ENCODE measurements at regions not wholly inside any gene's neighbourhood (a gene's known extent, or its start where the extent isn't known, plus 50 kb on each side); places are given as distances from the start of the nearest gene placed in this dataset.

DNA sequence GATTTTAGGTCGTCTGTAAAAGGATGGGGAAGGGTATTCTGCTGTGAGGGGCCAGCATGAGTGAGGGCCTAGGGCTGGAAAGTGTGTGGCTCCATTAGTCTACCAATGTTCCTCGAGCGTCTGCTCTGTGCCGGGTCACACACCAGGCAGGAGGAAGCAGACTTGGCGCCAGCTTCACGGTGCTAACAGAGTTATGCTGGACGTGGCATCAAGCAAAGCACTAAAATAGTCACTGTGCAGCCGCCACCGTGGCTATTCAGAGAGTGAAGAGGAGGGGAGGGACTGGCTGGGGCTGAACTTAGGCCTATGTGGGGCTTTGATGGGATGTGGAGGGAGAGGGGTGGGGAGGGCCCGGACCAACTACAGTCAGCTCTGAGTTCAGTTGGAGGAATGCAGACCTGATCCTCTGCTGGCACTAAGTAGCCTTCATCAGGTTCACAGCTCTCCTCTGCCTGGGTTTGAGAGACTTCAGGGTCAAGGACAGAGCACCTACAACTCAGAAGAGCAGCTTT is 83.9 kb upstream of the MSX1 start:
- DNase-seq = no peak

DNA sequence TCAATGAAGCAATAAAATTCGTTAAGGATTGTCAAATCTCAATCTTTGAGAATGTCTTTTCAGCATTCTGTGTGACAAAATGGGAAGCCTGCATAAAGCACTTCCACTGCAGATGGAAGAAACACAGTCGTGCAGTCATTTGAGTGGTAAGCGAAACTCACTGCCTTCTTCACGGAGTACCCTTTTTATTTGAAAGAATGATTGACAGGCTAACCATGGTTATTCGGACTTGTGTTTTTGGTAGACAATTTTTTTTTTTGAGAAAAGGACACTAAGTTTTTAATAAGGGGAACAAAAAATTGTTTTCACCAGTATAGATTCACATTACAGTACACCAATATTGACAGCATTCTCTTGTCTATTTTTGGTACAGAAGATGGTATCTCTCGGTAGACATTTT is 86.9 kb upstream of the MSX1 start:
- DNase-seq = no peak

DNA sequence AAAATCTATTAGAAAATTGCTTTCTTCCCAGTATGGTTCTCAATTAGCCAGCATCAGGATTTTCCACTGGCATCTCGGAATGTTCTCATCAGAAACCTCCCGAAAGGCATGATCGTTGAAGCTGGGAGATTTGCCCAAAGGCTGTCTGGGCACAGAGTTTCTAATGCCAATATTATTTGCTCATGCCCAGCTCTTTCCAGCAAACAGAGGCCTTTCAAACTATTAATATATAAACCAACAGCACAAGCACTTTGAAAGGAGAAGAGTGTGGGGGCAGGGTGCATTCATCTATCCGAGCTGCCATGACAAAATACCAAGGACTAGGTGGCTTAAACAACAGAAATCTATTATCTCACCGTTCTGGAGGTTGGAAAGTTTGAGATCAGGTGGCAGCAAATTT is 88.3 kb upstream of the MSX1 start:
- DNase-seq = peak in 1 of 51 donors; percentile 4

DNA sequence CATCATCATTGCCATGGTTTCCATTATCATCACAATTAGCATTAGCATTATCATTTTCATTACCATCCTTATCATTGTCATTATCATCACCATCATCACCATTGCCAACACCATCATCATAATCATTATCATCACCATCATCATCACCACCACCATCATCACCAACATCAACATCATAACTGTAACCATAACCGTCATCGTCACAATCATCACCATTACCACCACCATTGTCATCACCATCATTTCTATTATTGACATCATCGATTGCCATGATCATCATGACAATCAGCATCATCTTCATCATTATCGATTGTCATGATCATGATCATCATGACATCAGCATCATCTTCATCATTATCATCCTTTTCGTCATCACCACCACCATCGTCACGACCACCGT is 88.9 kb upstream of the MSX1 start:
- DNase-seq = no peak

DNA sequence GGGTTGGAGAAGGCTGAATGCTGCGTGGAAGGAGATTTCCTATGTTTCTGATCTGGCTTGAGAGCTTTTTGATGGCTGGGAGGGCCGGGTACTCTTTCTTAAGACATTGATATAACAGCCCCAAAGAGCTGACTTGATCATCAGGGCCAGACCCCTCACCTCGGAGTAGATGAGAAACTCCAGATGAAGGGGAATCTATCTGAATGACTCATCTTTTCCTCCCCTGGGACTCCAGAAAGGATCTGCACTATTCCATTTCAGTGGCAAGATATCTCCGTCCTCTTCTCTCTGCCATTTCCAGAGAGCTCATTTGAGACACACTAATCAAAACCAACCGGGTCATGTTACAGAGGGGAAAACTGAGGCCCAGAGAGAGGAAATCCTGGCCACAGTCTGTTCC is 92.9 kb upstream of the MSX1 start:
- no peak for DNase-seq

DNA sequence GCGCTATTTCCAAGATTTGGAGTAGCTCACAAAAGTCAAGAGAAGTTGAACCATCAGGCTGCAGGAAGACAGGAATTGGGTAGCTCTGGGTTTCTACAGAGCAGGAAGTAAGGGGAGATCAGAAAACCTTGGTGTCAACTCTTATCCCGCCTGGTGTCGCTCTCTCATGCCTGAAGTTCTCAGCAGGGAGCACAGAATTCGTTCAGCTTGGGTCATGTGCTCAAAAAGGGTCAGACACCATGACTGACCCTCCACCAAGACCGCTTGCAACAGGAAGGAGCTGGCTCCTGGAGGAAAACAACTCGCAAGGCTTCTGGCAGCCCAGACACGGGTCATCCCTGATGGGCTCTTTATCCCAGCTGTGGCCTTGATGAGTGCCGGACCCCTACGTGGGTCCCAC is 93.7 kb upstream of the MSX1 start:
- DNase-seq = no peak

DNA sequence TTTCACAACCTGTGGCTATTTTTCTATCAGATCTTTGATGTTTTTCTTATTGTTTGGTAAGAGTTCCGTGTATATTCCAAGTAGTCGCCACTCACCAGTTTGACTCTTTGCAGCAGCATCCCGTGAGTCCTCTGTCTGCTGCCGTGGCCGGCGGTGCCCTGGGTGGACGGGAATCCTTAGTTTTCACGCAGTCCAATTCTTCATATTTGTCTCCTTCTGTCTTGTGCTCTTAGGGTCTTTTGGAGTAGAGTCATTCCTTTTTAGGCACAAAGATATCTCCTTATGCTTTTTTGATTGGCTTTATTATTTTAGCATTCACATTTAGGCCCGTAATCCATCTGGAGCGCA is 94.9 kb upstream of the MSX1 start:
- no peak for DNase-seq

DNA sequence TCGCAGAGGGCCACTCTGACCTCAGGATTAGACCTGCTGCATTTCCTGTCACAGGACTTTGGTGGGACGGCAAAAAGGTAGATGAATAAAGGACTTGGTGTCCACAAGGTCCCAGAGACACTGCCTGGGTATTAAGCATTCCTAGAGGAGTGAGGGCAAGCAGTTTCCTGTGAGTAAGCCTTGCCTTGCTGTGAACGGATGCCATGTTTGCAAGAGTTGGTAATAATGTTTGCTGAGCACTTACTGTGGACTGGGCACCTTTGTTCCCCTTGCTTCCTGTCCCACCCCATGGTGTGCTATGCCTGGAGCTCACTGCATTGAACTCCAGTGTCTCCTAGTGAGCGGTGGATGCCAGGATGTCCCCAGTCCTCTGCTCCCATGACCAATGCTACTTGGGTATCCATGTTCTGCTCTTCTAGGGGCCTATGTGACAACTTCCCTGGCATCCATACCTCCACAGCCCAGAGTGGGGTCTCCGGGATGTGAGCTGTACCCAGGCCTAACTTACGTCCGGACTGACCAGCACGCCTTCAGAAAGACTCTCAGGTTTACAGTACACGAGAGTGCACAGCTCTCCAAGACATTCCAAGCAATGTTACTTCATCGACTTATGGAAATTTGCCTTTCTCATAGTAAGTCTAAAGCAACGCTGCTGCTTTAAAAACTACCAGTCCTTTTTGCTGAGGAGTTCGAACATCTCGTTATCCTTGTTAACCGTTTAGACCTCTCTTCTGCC is 95.5 kb upstream of the MSX1 start:
- DNase-seq = no peak

DNA sequence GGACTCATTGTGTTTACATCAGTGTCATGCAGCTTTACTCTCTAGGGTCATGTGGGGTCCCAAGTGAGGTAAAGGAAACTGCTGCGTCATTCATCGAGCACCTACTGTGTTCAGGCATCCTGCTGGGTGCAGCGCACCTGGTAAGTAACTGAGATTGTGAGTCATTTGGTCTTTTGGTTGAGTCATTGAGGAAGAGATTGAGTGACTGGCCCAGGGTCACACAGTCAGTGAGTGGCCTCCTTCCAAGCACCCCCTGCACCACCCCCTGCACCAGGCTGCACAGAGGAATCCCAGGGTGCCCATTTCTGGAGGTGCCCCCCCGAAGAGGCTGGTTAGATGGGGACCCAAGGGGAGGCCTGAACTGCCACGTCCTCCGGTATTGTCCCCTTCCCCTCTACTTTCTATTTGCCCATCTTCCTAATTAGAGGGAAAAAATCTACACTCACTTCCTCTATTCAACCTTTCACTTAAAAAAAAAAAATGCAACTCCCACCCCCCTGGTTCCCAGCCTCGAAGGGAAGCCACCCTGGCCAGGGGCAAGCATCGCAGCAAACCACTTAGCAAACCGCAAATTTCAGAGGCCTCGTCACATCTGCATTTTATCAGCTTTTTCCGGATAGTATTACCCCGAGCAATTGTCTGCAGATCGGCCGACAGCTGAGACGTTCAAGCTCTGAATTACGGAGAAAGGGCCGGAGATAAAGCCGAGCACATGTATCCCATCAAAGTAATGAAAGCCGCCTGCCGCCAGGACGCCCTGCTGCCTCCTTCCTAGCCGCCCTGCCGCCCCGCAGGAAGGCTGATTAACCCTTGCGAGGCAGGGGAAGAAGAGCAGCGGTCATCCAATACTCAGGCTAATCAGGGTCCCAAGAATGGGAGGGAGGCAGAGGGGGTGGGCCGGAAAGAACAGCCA is 96.3 kb upstream of the MSX1 start:
- DNase-seq = no peak

DNA sequence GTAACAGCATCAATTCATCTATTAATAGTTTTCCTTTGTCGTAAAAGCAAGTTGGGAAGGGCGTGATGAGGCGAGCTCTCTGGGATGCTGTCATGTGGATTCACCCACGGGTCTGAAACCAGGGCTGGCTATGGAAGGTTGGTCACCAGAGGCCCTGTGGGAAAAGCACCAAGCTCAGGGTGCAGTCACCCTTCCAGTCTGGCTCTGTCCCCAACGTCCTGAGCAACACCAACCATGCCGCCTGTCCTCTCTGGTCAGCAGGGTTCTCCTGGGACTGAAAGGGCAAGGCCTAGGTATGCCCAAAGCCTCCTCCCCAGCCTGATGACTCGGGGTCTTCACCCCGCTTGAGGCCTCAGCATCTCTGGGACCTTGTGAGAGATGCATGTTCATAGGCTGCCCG is 97.2 kb upstream of the MSX1 start:
- DNase-seq = no peak

DNA sequence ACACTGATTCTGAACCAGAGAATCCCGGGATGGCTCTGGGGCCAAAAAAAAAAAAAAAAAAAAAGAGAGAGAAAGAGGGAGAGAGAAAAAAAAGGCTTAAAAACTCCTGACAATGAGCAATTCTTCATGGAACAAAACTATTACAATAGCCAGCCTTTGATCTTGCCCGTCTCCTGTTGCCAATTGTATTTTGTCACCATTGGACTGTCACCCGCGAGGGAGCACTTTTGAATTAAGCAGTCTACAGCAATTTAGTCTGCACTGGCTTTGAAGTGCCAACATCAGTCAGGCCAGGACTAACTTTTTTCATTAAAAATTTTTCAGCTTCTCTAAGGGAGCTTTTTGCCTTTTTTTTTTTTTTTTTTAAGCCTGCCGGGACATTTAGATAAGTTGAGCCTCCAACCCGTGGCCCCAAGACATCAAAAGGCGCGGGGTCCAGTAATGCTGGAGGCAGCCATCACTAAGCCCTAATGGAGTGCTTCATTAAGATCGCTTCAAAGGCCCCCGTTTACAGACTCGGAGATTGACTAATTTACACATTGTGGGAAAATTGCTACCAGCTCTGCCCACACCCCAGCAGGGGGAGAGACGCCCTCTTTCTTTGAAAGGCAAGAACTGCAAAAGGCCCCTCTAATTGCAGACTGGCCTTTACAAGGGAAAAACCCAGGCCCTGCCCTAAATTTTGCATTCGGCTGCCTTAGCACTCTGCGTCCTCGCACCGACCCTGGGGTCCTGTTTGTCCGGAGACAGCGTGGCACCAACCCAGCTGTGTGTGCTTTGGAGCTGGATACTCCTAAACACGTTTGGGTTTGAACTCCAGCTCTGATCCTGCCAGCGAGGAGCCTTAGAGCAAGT is 98.1 kb upstream of the MSX1 start:
- DNase-seq = peak in 12 of 51 donors; percentile 3 to 17 (median 7)

DNA sequence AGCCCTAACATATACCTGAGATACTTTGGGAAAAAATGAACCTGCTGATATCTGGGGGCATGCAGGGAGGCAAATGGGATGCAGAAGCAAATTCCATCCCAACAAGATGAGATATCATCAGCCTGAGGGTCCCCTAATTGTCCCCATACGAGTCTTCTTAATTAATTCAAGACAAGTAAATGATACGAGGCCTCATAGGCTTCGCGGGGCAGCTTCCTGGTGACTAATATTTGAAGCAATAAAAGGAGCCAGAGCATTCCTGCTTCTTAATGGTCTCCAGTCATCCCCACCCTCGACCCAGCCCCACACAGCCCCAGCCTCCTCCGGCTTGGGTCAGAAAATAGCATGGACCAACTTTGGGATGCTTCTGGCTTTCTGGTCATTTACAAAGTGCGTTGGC is 99.6 kb upstream of the MSX1 start:
- no peak for DNase-seq

DNA sequence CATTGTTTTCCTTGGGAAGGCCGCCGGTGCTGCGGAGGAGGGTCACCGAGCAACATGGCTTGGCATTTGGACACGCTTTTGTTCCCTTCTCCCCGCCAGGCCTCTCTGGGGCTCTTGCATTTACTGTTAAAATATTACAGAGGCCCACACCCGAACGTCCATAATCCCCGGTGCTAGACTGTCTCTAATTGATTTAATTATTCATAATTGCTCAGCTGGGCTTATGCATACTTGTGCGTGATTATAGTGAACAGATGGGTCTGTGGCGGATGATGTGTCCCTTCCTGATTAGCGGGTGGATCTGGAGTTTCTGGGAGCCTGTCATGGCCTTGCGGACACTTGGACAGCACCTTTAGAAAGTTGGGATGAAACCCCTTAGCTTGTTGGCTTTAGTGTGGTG is 100.2 kb upstream of the MSX1 start:
- no peak for DNase-seq

DNA sequence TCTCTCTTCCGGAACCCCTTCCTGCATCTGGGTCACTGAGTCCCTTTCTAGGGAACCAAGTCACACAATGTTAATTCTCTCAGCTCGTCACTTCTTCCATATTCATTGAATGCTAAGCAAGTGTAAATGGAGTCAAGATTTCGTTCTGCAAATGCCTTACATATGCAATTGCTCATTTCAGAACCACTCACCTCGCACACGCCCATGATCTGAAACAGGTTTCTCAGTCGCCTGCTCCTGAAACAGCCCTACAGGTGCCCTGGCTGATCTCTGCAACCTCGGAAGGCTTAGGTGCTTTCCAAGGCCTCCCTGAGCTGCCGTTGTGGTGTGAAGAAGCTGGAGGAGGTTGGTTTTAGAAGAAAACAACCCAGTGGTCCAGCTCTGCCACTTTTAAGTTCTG is 100.8 kb upstream of the MSX1 start:
- no peak for DNase-seq

DNA sequence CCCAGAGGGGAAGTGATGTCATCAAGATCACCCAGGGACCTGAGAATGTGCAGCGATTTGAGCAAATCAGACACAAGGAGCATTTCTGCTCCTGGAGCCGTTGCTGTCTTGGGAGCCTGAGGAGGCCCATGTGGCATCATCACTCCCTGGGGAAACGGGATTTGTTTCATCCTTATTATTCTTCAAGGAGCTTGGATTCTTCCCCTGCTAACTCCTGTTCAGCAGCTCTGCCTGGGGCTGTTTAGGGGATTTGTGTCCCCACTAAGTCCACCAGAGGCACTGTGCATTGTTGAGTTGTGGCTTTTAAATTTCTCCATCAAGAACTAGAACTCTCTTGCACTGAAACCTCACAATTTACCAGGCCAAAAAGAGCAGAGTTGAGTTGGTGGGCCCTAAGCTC is 104.2 kb upstream of the MSX1 start:
- DNase-seq = no peak

DNA sequence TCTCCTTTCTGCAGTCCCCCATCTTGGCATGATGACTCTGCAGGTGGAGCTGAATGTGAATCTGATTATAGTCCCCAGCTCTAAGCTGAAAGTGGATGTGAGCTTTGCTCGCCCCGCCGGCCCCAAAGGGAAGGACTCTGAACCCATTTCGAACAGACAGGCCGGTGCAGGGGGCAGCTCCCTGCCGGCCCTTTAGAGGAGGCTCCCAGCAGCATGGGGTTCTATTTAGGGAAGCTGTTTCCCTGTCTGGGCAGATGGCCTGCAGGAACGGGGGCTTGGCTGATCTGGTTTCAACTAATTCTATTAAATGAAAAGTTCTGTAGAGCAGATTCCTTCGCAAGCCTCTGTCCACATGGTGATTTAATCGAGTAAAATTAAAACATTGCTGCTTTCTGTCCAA is 104.8 kb upstream of the MSX1 start:
- no peak for DNase-seq

DNA sequence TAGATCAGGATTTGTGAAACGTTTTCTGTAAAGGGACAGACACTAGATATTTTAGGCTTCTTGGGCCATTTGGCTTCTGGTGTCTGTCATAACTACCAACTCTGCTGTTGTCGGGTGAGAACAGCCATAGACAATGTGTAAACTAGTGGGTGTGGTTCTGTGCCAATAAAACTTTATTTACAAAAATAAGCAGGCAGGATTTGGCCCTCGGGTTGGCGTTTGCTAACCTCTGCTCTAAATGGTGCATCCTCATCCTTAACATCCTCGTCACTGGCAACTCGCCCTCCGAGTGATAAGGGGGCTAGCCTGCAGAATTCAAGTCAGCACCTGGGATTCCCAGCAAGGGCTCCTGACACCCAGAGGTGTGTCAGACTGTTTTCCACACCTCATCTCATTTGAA is 105.8 kb upstream of the MSX1 start:
- no peak for DNase-seq

DNA sequence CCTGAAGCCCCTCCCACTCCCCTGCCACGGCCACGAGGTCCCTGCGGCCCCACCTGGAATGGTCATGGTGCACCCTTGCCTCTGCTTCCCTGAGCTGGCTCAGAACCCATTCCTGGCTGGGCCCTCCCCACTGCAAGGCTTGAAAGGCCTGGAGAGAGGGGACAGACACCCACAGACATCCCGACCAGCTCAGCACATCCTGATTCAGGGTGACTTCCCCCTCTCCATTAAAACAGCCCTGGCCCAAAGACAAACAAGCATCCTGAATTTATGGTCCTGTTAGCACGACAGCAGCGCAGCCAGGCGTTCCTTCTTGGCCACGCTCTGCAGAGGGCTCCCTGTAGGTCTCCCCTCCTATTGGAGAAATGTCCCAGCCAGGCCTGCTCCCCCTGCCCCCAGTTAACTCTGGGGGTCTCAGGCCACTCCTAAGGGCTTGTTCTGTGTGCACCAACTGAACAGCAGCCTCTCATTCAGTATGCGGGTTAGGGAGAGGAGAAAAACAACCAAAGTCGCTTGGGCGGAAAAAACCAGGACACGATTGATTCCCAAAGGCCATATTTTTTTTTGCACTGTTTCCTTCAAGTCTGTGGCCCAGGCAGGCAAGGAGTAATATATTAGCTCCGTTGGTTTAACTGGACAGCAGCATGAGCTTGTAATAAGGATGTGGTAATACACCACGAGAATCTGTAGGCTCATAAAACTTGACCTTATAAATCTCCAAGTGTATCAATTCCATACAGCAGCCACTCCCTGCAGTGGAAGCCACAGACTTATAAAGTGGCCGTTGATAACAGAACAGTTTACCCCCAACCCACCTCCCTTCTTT is 106.7 kb upstream of the MSX1 start:
- DNase-seq = no peak

DNA sequence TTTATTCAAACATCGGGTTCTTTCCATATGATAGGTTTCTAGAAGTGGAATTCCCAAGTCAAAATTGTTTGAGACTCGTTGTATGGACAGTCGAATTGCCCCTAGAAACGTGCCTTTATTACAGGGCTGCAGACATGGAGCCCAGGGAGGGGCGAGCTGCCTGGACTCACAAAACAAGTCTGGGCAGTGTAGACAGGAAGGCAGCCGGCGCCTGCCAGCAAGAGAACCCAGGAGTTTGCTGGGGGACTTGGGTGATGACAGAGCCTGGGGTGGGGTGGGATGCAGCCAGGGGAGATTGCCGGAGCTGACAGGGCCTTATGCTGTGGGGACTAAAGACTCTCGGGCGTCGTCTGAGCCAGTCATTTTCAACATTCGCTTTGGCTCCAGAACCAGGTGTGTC is 107.4 kb upstream of the MSX1 start:
- DNase-seq = no peak

DNA sequence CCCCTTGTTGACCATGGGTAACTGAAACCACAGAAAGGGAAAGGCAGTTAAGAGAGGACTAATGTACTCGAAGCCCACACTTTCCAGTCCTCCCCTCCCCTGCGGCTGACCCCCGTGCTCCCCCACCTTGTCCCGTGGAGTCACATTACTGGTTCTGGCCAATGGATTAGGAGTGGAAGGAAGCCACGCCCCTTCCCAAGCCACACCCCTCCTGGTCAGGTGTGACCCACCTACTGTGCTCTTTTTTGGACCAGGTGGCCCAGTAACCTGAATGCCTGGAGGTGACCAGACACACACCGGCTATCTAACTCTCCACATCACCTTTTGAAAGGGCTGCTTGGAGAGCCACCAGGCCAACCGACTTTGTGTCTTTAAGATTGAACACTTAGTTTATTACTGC is 109.3 kb upstream of the MSX1 start:
- no peak for DNase-seq

DNA sequence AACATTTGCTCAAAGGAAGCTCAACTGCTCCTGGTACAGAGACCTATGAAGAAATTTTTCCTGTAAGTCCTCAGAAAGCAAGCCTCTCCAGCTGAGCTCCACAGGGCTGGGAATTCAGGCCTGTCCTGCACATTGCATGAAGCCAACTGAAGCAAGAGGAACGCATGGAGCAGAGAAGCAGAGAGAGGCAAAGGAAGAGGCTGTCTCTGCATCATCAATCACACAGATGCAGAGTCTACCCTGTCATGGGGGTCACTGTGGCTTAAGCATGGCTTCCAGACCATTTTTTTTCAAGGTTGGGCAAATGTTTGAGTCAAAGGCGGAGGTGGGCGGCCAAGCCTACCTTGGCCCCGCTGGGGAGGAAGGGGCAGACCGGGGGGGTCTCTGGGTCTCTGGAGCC is 110.3 kb upstream of the MSX1 start:
- no peak for DNase-seq

All from hypothalamus (tissue), 51 donors.